GM06990 (cell line): ENCODE measurements at regions not wholly inside any gene's neighbourhood (a gene's known extent, or its start where the extent isn't known, plus 50 kb on each side); places are given as distances from the start of the nearest gene placed in this dataset.

ENCODE experiments used
- DNase-seq: peaks from one replicate; pipeline ENCODE4 v3.0.0-alpha.2; 2011; ENCODE audit not compliant: insufficient read length; ENCODE audit errors: extremely low read depth
- H3K27me3 ChIP-seq: replicated peaks from 2 replicates; pipeline ENCODE4 v1.6.0; 2011; ENCODE audit warnings: low read length; ENCODE audit not compliant: control insufficient read depth, insufficient read depth
- H3K36me3 ChIP-seq: 2 replicates; pipeline ENCODE4 v1.5.1; 2011; ENCODE audit warnings: low read length; ENCODE audit not compliant: control insufficient read depth, insufficient read depth
- H3K4me3 ChIP-seq: replicated peaks from 2 replicates; pipeline ENCODE4 v1.5.1; 2011; ENCODE audit warnings: low read depth, mild to moderate bottlenecking, control low read depth, low read length
- CTCF ChIP-seq: IDR thresholded peaks from 2 replicates; pipeline ENCODE4 v1.5.1; 2011; ENCODE audit warnings: low read length, control low read depth, mild to moderate bottlenecking, inconsistent platforms; ENCODE audit not compliant: insufficient read depth, poor library complexity, severe bottlenecking

DNA sequence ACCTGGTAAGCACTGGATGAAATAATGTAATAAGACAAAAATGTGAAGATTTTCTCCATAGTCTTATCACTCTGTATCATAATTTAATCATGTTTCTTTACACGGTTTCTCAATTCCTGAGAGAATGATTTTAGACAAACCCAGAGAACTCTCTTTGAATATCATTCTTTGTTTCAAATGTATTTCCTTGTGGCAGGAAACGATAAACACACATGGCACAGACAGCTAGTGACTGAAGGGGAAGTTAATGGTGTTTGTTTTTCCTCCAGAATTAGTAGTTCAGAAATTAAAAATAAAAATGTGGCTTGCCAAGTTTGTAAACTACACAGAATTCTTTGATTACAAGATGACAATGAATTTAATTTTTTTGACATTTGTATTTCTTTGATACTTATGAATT lies 163.7 kb upstream of the PRPS1L1 start:
- H3K36me3 ChIP-seq: no peaks in the 10 kb centered on the region

DNA sequence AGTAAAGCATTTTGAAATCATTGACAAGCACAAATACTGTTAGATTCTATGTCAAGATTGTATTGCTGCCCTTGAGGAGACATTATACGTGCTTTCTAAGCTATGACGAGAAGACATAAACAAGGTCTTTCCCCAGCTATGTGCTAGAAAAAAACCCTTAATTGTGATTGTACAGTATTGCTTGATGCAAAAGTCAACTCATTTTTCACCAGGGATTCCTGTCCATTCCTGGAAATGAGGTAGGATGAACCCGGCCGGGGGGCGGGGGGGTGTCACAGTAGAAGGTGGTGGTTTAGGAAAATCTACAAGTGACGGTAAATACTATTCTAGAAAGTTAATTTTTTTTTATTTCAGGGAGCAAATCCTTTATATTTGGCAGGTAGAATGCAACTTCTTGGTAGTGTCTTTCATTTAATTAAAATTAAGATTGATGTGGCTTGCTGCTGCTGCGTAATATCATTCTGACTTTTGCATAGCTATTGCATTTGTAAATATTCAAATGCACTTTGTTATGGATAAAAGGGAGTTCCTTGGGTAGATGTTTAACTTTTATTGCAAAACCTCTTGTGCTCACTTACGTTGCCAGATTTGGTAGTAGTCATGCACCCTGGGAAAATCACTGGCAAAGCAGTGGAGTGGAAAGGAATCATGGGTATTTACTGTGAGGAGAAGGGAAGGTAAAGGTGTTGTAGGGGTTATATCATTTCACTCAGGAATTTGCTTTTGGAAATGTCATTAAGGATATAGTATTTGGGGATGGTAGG lies 164.4 kb upstream of the PRPS1L1 start:
- Histone ChIP-seq H3K36me3 (no peaks in the 10 kb centered on the region), H3K4me3 (no peak overlapping the region), H3K27me3 (no peaks in the 10 kb centered on the region)
- TF ChIP-seq CTCF: no peak
- no peak for DNase-seq

More for the DNA sequence above, 163.7 kb upstream of the PRPS1L1 start:
- no peaks in the 10 kb centered on the region for H3K27me3 ChIP-seq
- no peak for TF ChIP-seq CTCF
- DNase-seq: no peak
- H3K4me3 ChIP-seq: no peak overlapping the region

DNA sequence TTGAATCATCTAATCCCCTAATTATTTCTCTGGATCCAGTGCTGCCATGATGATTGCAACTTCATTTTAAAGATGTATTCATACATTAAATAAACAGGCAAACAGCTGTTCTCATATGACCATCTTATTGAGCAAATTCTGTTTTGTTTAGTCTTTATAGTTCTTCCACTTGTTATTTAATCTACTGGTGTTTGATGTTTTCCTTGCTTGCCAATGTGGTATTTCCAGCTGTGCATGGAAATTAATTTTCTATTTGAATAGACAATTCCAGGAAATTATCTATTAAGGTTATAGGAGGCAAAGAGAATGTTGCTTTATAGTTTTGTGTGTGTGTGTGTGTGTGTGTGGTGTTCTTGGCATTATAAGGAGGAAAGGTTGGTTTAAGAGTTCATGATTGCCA lies 167.0 kb upstream of the PRPS1L1 start:
- no peak for DNase-seq
- no peaks in the 10 kb centered on the region for H3K27me3 ChIP-seq
- no peak for TF ChIP-seq CTCF
- no peaks in the 10 kb centered on the region for H3K36me3 ChIP-seq
- H3K4me3 ChIP-seq: no peak overlapping the region

GRCh38 chr7:18196638-18197037 lies 169.0 kb upstream of the PRPS1L1 start:
- H3K36me3 ChIP-seq: no peaks in the 10 kb centered on the region
- no peaks in the 10 kb centered on the region for H3K27me3 ChIP-seq
- TF ChIP-seq CTCF: no peak
- H3K4me3 ChIP-seq: no peak overlapping the region
- DNase-seq: no peak

DNA sequence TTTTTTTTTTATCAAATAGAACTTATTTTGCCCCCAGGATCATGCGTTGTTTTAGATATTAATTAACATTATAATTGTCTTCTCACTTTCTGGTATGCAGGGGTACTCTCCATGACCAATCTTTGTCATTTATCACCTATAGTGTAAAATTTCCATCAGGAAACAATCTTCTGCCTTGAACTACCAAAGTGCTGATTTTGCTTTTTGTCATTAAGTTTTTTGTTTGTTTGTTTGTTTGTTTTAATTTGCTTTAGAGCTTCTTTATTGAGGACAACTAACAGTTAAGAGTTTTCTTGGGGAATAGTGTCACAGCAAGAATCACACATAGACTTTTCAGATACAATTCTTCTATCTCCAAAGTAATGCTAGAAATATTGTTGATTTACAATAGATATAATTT lies 171.2 kb upstream of the PRPS1L1 start:
- no peak overlapping the region for H3K4me3 ChIP-seq
- DNase-seq: no peak
- H3K27me3 ChIP-seq: no peaks in the 10 kb centered on the region
- H3K36me3 ChIP-seq: no peaks in the 10 kb centered on the region
- no peak for TF ChIP-seq CTCF

DNA sequence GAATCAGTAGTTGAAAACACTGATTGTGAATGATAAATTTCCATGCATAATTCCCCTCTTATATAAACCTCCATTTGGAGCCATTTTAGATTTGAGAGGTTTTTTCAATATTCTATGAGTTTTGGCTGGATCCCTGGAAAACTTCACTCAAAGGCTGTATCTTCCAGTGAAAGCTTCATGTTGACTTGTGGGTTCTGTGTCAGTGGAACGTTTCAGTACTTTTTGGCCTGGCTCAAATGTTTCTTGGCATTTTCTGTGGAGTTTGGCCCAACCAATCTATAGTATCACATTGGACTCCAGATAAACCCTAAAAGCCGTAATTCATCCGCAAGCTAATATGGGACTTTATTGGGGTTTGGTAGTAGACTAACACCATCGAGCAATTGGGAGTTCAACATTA lies 172.6 kb upstream of the PRPS1L1 start:
- H3K36me3 ChIP-seq: no peaks in the 10 kb centered on the region
- no peak overlapping the region for H3K4me3 ChIP-seq
- TF ChIP-seq CTCF: no peak
- no peaks in the 10 kb centered on the region for H3K27me3 ChIP-seq
- no peak for DNase-seq
